AG08395 (cell line): ENCODE measurements at regions not wholly inside any gene's neighbourhood (a gene's known extent, or its start where the extent isn't known, plus 50 kb on each side); places are given as distances from the start of the nearest gene placed in this dataset.

Experiments used
- DNase-seq: peaks from one replicate; pipeline ENCODE4 v3.0.0; 2012; ENCODE audit warnings: mixed read lengths, low spot score

GRCh38 chr11:70486731-70487130, 88.4 kb downstream of the CTTN start:
- DNase-seq = no peak

DNA sequence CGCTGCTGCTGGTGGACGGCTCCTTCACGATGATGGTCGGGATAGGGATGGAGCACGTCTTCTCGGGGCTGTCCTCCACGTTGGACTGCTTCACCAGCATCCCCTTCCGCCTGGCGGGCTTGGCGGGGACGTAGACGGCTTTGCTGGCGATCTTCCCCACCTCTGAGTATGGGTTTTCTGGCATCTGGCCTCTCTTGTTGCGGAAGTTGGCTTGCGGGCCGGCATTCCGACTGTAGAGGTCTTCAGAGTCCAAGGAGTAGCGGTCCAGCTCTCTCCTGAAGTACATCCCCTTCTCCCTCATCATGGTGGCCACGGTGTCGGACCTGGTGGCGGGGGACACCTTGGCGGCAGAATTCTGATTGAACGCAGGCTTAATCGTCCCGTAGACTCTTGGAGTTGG, 88.8 kb downstream of the CTTN start:
- DNase-seq = no peak

DNA sequence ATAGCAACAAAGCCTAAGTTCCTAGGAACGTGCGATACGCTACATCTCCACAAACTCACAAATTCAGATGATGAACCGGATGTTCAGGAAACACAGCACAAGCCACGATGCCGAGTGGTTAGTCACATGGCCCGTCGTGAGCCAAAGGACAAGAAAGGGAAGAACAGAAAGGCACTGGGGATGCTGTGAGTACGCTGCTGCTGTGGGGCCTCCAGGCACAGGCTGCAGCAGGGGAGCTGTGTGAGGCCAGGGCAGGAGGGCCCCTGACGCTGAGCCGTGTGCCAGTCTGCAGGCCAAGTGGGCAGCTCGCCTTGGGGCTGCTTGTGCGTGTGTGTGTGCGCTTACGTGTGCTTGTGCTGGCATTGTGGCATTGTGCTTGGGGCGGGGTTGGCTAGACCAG, 89.4 kb downstream of the CTTN start:
- no peak for DNase-seq

- DNase-seq = no peak
Measured at GRCh38 chr11:70488171-70488703, 89.9 kb downstream of the CTTN start.

- no peak for DNase-seq
Measured at GRCh38 chr11:70489276-70489675, 90.9 kb downstream of the CTTN start.

DNA sequence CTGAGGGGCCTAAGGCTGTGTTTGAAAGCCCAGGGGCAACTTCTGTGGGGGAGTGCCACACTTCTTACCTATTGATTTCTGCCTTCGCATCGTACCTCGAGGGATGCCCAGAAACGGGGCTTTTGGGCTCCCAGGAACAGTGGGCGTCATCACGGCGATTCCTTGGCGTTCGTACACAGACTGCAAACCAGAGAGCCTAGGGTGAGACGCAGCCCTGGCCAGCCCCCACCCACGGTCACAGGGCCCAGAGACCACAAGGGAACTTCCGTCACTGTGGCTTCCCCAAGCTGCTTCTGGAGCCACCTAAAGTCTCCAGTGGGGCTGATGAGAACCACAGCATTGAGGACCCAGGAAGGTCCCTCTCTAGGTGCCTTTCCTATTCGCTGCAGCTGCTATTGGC, 91.9 kb downstream of the CTTN start:
- no peak for DNase-seq

DNA sequence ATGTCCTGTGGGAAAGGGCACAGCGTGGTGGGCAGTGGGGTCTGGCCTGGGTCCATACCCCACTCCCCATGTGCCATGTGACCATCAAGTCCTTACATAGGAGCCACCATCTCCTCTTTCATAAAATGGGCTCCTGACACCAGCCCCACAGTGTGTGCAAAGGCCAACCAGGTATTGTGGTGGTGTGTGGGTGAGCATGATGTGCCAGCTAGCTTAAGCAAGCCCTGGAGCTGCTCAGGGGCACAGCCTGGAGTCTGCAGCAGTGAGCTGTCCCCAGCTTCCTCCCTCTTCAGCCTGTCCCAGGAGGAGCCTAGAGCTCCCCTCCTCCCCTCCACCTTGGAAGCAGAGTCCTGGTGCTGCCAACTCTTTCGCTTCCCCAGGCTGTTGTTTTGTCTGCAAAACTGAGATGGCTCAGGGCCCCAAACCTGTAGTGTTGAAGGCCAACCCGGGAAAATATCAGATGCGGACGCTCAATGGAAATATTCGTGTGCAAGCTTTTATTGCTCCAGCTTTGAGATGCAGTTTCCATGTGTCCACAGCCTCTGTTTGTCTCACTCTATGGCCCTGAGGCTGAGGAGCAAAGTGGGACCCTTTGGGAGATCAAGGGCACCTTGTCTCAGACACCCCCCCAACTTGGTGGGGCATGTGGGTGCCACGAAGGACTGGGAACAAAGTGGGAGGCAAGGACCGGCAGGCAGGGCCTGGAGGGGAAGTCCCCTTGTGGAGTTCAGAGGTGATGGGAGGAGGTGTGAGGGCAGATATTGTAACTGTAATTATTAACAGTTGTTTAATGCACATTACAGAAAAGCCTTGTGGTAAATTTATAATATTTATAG, 92.6 kb downstream of the CTTN start:
- DNase-seq = no peak

GRCh38 chr11:70491696-70492472, 93.6 kb downstream of the CTTN start:
- DNase-seq = no peak

DNA sequence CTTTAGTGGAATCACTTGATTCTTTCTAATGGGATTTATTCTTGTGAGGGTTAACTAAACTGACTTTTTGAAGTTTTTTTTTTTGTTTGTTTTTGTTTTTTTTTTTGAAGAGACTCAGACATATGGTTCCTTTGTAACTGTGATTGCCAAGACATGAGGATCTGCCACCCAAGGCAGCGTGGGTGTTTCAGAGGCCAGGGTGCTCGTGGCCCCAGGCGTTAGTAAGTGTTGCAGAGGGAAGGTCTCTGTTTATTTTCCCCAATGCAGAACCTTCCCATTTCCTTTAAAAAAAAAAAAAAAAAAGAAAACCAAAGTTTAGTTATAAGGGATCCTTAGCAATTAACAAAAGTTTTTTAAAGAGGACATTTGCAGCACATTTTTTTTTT, 94.8 kb downstream of the CTTN start:
- DNase-seq = no peak

DNA sequence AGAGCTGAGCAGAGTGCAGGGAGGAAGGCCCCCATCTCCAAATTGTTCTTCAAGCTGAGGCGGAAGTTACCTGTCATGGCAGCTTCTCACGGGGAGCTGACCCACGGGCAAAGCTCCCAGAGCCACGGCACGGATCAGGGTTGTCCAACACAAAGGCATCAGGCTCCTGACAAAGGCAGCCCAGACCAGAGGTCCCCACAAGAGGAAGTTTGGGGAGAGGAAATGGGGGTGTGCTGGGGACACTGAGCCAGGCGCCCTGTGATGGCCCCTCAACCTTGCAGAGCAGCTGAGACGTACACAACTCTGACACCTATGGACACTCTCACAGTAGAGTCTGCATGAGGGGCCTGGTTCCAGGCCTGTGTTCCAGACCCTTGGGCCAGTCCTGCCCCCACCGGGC, 95.6 kb downstream of the CTTN start:
- DNase-seq = no peak

GRCh38 chr11:70494559-70495350, 96.4 kb downstream of the CTTN start:
- no peak for DNase-seq

DNA sequence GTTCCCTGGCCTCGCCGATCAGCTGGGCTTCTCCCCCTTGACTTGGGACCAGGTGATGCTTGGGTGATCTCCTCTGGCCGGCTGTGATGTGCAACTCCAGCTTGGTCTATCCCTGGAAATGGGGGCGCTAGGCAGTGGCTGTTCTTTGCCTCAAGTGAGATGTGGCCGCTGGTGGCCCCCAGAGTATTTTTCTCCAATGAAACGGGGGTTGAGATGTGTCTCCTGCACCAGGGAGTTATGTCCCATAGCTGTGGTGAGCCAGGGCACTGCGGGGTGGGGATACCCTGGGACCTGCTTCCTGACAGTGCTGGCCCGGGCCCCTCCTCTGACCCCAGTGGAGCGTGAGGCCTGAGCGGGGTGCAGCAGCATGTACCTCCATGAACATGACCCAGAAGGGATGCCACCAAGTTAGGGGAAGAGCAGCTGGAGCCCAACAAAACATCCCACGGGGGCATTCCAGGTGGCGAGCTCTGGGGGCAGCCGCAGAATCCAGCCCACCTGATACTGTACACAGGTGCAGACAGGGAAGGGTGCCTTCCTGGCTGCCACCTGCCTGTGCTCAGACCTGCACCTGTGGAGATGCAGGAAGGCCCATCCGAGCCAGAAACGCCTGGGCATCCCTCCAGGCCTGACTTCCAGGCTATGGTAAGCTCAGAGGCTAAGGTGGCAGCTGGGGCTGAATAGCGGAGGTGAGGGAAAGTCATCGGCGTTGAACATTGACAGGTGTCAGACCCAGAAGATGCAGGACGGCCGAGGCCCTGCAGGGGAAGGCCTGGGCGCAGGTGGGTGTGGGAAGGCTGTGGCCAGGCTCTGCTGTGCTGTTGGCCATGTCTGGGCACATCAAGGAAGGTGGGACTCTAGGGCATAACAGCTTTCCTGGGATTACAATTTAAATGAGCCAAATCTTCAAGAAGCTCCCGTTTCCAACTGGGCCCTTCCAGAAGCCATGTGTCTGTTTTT, 97.3 kb downstream of the CTTN start:
- no peak for DNase-seq

GRCh38 chr11:70496591-70497535, 98.5 kb downstream of the CTTN start:
- no peak for DNase-seq

DNA sequence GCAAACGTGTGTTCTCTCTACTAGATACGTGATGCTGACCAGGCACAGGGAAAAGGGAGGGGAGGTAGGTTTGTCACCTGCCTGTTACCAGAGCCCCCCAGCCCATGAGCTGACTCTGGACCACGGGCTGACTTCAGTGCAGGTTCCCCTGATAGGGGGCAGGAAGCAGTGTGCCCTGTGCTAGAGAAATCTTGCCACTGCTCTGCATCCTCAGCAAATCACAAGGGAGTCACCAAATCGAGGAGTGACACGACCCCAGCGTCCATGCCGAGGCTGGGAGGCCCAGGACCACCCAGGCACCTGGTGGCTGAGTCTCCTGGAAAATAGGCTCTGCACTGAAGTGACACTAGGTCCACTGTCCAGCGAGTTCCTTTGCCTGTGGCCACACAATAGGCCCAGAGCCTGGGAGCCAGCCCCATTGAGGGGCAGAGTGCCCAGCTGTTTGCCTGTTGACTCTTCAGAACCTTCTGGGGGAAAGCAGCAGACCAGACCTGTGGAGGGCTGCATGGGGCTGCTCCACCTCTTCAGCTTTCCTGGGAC, 99.3 kb downstream of the CTTN start:
- no peak for DNase-seq

- DNase-seq = no peak
Measured at GRCh38 chr11:70498171-70498571, 99.8 kb downstream of the CTTN start.

DNA sequence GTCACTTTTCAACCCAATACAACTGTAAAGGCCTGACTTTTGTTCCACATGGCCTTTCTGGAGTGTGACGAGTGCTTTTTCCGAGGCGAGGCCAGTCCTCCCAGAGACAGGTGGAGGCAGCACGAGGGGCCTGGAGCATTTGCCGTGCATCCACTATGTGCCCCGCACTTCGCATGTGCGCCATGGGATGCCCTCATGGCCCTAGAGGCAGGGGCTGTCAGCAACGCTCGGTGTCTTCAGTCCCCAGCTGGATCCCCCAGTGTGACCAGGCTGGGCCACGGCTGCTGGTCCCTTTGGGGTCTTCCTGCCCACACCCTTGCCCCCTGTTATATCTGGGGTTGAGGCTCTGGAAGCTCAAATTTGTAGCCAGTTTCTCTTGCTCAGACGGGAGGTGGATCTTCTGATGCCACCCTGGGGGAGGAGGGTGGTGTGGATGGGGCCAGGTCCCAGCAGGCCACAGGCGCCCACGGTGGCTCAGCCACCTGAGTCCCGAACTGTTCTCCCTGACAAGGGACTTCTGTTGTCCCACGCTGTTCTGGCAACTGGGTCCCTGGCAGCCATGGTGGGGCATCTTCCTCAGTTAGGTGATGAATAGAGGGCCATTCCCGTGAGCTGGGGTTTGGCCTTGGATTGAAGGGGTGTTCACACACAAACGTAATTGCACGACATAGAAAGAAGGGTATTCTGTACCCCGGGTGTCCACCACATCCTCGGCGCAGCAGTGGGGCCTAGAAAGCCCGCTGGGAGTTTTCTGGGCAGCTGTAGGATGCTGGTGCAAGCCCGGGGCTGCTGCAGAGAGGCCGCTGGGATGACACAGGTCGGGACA, 100.9 kb downstream of the CTTN start:
- no peak for DNase-seq

- DNase-seq = no peak
Measured at GRCh38 chr11:70500076-70500847, 101.9 kb downstream of the CTTN start.
